Stimulated activated CD8-positive, alpha-beta memory T cell treated with anti-CD3 and anti-CD28 coated beads, Interleukin-12 subunit alpha, Interleukin-12 subunit beta, amount 100 ng/mL, for 24 hours (primary cell): ENCODE measurements at regions not wholly inside any gene's neighbourhood (a gene's known extent, or its start where the extent isn't known, plus 50 kb on each side); places are given as distances from the start of the nearest gene placed in this dataset.
"Not testable (repeated sequence)": the region's sequence is repeated elsewhere in the genome, so short reads cannot be mapped to it uniquely, and the experiment has no call there.

Experiments used
- DNase-seq: peaks from one replicate; pipeline ENCODE4 v3.0.0-alpha.2; 2020; ENCODE audit errors: extremely low read depth

GRCh38 chr2:136286423-136286822, 168.5 kb upstream of the CXCR4 start:
- no peak for DNase-seq

- no peak for DNase-seq
Observed at GRCh38 chr2:136284226-136285119, 166.5 kb upstream of the CXCR4 start.

- DNase-seq: no peak
Observed at GRCh38 chr2:136282251-136282650, 164.3 kb upstream of the CXCR4 start.

- DNase-seq: no peak
Observed at GRCh38 chr2:136281281-136282114, 163.5 kb upstream of the CXCR4 start.

- not testable (repeated sequence) for DNase-seq
Observed at GRCh38 chr2:136266346-136266745, 148.4 kb upstream of the CXCR4 start.

GRCh38 chr2:136259551-136259950, 141.6 kb upstream of the CXCR4 start:
- DNase-seq: no peak

GRCh38 chr2:136257893-136258292, 139.9 kb upstream of the CXCR4 start:
- no peak for DNase-seq

- DNase-seq: no peak
Observed at GRCh38 chr2:136255648-136256461, 137.9 kb upstream of the CXCR4 start.

GRCh38 chr2:136255127-136255526, 137.2 kb upstream of the CXCR4 start:
- DNase-seq: no peak

GRCh38 chr2:136254681-136255080, 136.7 kb upstream of the CXCR4 start:
- no peak for DNase-seq

- DNase-seq: no peak
Observed at GRCh38 chr2:136253288-136254004, 135.5 kb upstream of the CXCR4 start.

GRCh38 chr2:136251885-136252585, 134.1 kb upstream of the CXCR4 start:
- no peak for DNase-seq

- DNase-seq: no peak
Observed at GRCh38 chr2:136251197-136251884, 133.4 kb upstream of the CXCR4 start.

GRCh38 chr2:136250131-136250530, 132.2 kb upstream of the CXCR4 start:
- DNase-seq: no peak

- no peak for DNase-seq
Observed at GRCh38 chr2:136248907-136249306, 131.0 kb upstream of the CXCR4 start.

- no peak for DNase-seq
Observed at GRCh38 chr2:136248242-136248641, 130.3 kb upstream of the CXCR4 start.

- no peak for DNase-seq
Observed at GRCh38 chr2:136247204-136247950, 129.4 kb upstream of the CXCR4 start.

- DNase-seq: no peak
Observed at GRCh38 chr2:136246086-136246669, 128.2 kb upstream of the CXCR4 start.

GRCh38 chr2:136245211-136245610, 127.3 kb upstream of the CXCR4 start:
- no peak for DNase-seq
